ENCODE measurements at regions not wholly inside any gene's neighbourhood (a gene's known extent, or its start where the extent isn't known, plus 50 kb on each side); places are given as distances from the start of the nearest gene placed in this dataset.

GRCh38 chr16:50878966-50879615, 137.2 kb downstream of the CYLD start:
- no peak for ATAC-seq
- Histone ChIP-seq H3K4me1 (peaks cover 29% of the 10 kb centered on the region), H3K36me3 (replicated peaks in 1 of 2; ENCODE audit: insufficient read depth in 1 of 2, low read depth in 2 of 2) (no peaks in the 10 kb centered on the region), H3K9me3 (no peaks in the 10 kb centered on the region), H3K27ac (no peak overlapping the region), H3K4me3 (no peak overlapping the region), H3K27me3 (no peaks in the 10 kb centered on the region)
- 79 to 80% methylated on average over 15 of the region's 15 CpGs for WGBS, 2 donors
- intact Hi-C loops (cut with DNase I): no loop called here
- no peak for TF ChIP-seq POLR2A (IDR thresholded peaks at IDR 0.05)
- no peak for TF ChIP-seq CTCF (IDR thresholded peaks at IDR 0.05)
- no peak for DNase-seq

- intact Hi-C loops (cut with DNase I): no loop called here
- H3K27me3 ChIP-seq: no peaks in the 10 kb centered on the region
- no peaks in the 10 kb centered on the region for H3K9me3 ChIP-seq
- peaks cover 29% of the 10 kb centered on the region for H3K4me1 ChIP-seq
- H3K36me3 ChIP-seq (replicated peaks in 1 of 2; ENCODE audit: insufficient read depth in 1 of 2, low read depth in 2 of 2): no peaks in the 10 kb centered on the region
- ATAC-seq (no peak), DNase-seq (no peak)
- 49 to 50% methylated on average over 3 of the region's 3 CpGs for WGBS, 2 donors
- no peak overlapping the region for H3K27ac ChIP-seq
- TF ChIP-seq CTCF (IDR thresholded peaks at IDR 0.05): no peak
- no peak for TF ChIP-seq POLR2A (IDR thresholded peaks at IDR 0.05)
- no peak overlapping the region for H3K4me3 ChIP-seq
Measured at GRCh38 chr16:50878536-50878935, 136.7 kb downstream of the CYLD start.

GRCh38 chr16:50876263-50876662, 134.4 kb downstream of the CYLD start:
- no peaks in the 10 kb centered on the region for H3K27me3 ChIP-seq
- WGBS, 2 donors: 85% methylated on average over 4 of the region's 4 CpGs
- H3K9me3 ChIP-seq: no peaks in the 10 kb centered on the region
- intact Hi-C loops (cut with DNase I): no loop called here
- no peak overlapping the region for H3K27ac ChIP-seq
- DNase-seq (no peak), ATAC-seq (no peak)
- no peak overlapping the region for H3K4me3 ChIP-seq
- no peak for TF ChIP-seq POLR2A (IDR thresholded peaks at IDR 0.05)
- no peak for TF ChIP-seq CTCF (IDR thresholded peaks at IDR 0.05)
- H3K36me3 ChIP-seq (replicated peaks in 1 of 2; ENCODE audit: insufficient read depth in 1 of 2, low read depth in 2 of 2): no peaks in the 10 kb centered on the region
- peaks cover 25% of the 10 kb centered on the region for H3K4me1 ChIP-seq

GRCh38 chr16:50868577-50868976, 126.7 kb downstream of the CYLD start:
- H3K4me3 ChIP-seq: no peak overlapping the region
- no peaks in the 10 kb centered on the region for H3K36me3 ChIP-seq (replicated peaks in 1 of 2; ENCODE audit: insufficient read depth in 1 of 2, low read depth in 2 of 2)
- H3K9me3 ChIP-seq: no peaks in the 10 kb centered on the region
- TF ChIP-seq CTCF (IDR thresholded peaks at IDR 0.05): no peak
- no peak for TF ChIP-seq POLR2A (IDR thresholded peaks at IDR 0.05)
- H3K4me1 ChIP-seq: no peaks in the 10 kb centered on the region
- no peak overlapping the region for H3K27ac ChIP-seq
- ATAC-seq (no peak), DNase-seq (no peak)
- H3K27me3 ChIP-seq: no peaks in the 10 kb centered on the region
- intact Hi-C loops (cut with DNase I): no loop called here

- Histone ChIP-seq H3K27me3 (no peaks in the 10 kb centered on the region), H3K4me3 (no peak overlapping the region), H3K9me3 (no peaks in the 10 kb centered on the region), H3K36me3 (replicated peaks in 1 of 2; ENCODE audit: insufficient read depth in 1 of 2, low read depth in 2 of 2) (no peaks in the 10 kb centered on the region), H3K4me1 (no peaks in the 10 kb centered on the region), H3K27ac (no peak overlapping the region)
- intact Hi-C loops (cut with DNase I): no loop called here
- ATAC-seq: no peak
- WGBS, 2 donors: 79 to 94% methylated on average over 2 of the region's 2 CpGs
- TF ChIP-seq POLR2A (IDR thresholded peaks at IDR 0.05) (no peak), CTCF (IDR thresholded peaks at IDR 0.05) (no peak)
- no peak for DNase-seq
Measured at GRCh38 chr16:50866806-50867205, 124.9 kb downstream of the CYLD start.
